ENCODE measurements at regions not wholly inside any gene's neighbourhood (a gene's known extent, or its start where the extent isn't known, plus 50 kb on each side); places are given as distances from the start of the nearest gene placed in this dataset.
"Not testable (repeated sequence)": the region's sequence is repeated elsewhere in the genome, so short reads cannot be mapped to it uniquely, and the experiment has no call there.

DNA sequence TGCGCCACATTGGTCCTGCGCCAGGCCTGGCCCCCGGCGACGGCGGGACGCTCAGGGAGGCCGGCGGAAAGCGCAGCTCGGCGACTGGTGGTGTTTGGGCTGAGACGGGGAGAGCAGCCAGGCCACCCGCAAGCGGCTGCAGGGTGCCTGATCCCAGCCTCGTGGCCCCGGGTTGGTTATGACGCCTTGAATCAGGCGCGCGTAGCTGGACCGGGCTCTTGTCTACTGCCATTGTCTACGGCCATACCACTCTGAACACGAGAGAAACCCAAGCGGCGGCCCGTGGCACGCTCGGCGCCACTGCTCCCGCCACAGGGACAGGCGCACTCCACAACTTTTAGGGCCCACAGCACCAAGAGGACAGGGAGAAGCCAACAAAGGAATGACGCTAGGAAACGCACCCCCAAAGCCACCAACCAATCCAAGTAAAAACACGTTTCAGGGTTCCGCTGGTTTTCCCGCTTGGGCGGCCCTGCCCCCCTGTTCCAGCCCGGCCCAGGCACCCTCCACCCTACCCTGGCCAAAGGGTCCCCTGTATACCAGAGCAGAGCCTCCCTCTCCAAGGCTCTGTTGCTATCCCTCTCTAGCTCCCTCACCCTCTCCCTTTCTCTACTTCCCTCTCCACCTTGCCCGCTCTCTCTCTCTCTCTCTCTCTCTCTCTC lies 1849.3 kb upstream of the DEFB115 start:
- no peaks in the 10 kb centered on the region for H3K27me3 ChIP-seq (ENCODE audit: control insufficient read depth, insufficient read depth, low read length)
- H3K9ac ChIP-seq (ENCODE audit: low read length), result no peak overlapping the region
- H3K27ac ChIP-seq (ENCODE audit: low read depth, low read length), result no peak overlapping the region
- H3K36me3 ChIP-seq (ENCODE audit: control insufficient read depth, insufficient read depth, low read length), result no peaks in the 10 kb centered on the region
- peaks cover 65% of the 10 kb centered on the region for H3K9me3 ChIP-seq (ENCODE audit: control insufficient read depth, insufficient read depth, low read depth, low read length)
- no peaks in the 10 kb centered on the region for H3K4me1 ChIP-seq (ENCODE audit: control insufficient read depth, insufficient read depth, low read length)
- no peak overlapping the region for H3K4me3 ChIP-seq (ENCODE audit: low read depth, low read length)

DNA sequence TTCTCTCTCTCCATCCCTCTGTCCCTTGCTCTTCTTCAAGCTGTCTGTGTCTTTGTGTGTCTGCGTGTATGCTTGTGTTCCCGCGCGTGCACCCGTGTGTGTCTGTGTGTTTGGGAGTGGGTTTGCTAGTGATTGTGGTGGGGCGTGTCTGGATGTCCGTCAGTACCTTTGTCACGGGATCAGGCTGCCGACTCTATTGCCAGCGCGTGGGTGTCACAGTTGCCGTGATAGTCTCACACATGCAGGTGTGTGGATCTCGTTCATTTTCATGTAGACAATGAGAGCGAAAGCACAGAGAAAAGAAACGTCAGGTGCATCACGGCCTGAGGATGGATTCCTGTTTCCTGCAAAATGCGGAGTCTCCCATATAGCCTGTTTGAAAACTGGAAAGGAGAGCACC lies 1848.8 kb upstream of the DEFB115 start:
- not testable (repeated sequence) for H3K27me3 ChIP-seq (ENCODE audit: control insufficient read depth, insufficient read depth, low read length); H3K4me3 ChIP-seq (ENCODE audit: low read depth, low read length); H3K27ac ChIP-seq (ENCODE audit: low read depth, low read length); H3K36me3 ChIP-seq (ENCODE audit: control insufficient read depth, insufficient read depth, low read length); H3K4me1 ChIP-seq (ENCODE audit: control insufficient read depth, insufficient read depth, low read length); H3K9ac ChIP-seq (ENCODE audit: low read length)
- peaks cover 65% of the 10 kb centered on the region for H3K9me3 ChIP-seq (ENCODE audit: control insufficient read depth, insufficient read depth, low read depth, low read length)

DNA sequence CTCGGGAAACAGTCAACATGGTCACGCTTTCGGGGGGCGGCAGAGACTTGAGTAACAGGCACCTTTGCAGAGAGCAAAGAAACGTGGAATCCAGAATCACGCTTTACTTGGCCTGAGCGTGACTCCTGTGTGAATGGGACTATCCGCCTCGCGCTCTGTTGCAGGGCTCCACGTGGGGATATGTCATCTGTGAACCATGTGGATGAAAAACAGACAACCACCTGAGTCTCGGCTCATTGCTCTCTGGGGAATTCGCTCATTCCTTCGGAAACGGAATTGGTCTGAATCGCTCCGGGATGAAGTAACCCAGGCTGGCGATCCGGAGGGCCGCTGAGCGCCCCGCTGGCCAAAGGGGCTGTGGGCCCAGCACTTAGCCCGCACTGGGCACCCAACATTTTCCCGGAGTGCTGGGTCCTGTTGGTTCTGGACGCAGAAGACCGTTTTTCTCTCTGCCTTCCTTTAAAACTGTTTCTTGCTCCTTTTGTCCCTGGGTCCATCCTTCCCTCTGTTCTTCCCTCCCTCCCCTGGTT lies 1848.2 kb upstream of the DEFB115 start:
- not testable (repeated sequence) for H3K4me3 ChIP-seq (ENCODE audit: low read depth, low read length); H3K9ac ChIP-seq (ENCODE audit: low read length); H3K27ac ChIP-seq (ENCODE audit: low read depth, low read length); H3K27me3 ChIP-seq (ENCODE audit: control insufficient read depth, insufficient read depth, low read length); H3K36me3 ChIP-seq (ENCODE audit: control insufficient read depth, insufficient read depth, low read length); H3K4me1 ChIP-seq (ENCODE audit: control insufficient read depth, insufficient read depth, low read length)
- H3K9me3 ChIP-seq (ENCODE audit: control insufficient read depth, insufficient read depth, low read depth, low read length), result peaks cover 65% of the 10 kb centered on the region

GRCh38 chr20:29409833-29410805 lies 1847.3 kb upstream of the DEFB115 start:
- Histone ChIP-seq H3K27me3 (ENCODE audit: control insufficient read depth, insufficient read depth, low read length) (no peaks in the 10 kb centered on the region), H3K9ac (ENCODE audit: low read length) (no peak overlapping the region), H3K9me3 (ENCODE audit: control insufficient read depth, insufficient read depth, low read depth, low read length) (peaks cover 58% of the 10 kb centered on the region), H3K27ac (ENCODE audit: low read depth, low read length) (no peak overlapping the region), H3K4me3 (ENCODE audit: low read depth, low read length) (no peak overlapping the region), H3K4me1 (ENCODE audit: control insufficient read depth, insufficient read depth, low read length) (no peaks in the 10 kb centered on the region), H3K36me3 (ENCODE audit: control insufficient read depth, insufficient read depth, low read length) (no peaks in the 10 kb centered on the region)

GRCh38 chr20:29410806-29411457 lies 1846.5 kb upstream of the DEFB115 start:
- H3K27ac ChIP-seq (ENCODE audit: low read depth, low read length), result no peak overlapping the region
- H3K9me3 ChIP-seq (ENCODE audit: control insufficient read depth, insufficient read depth, low read depth, low read length), result peaks cover 57% of the 10 kb centered on the region
- H3K9ac ChIP-seq (ENCODE audit: low read length), result no peak overlapping the region
- H3K36me3 ChIP-seq (ENCODE audit: control insufficient read depth, insufficient read depth, low read length), result no peaks in the 10 kb centered on the region
- H3K4me3 ChIP-seq (ENCODE audit: low read depth, low read length), result no peak overlapping the region
- no peaks in the 10 kb centered on the region for H3K4me1 ChIP-seq (ENCODE audit: control insufficient read depth, insufficient read depth, low read length)
- H3K27me3 ChIP-seq (ENCODE audit: control insufficient read depth, insufficient read depth, low read length), result no peaks in the 10 kb centered on the region

- peaks cover 59% of the 10 kb centered on the region for H3K9me3 ChIP-seq (ENCODE audit: control insufficient read depth, insufficient read depth, low read depth, low read length)
- not testable (repeated sequence) for H3K9ac ChIP-seq (ENCODE audit: low read length); H3K27ac ChIP-seq (ENCODE audit: low read depth, low read length); H3K27me3 ChIP-seq (ENCODE audit: control insufficient read depth, insufficient read depth, low read length); H3K36me3 ChIP-seq (ENCODE audit: control insufficient read depth, insufficient read depth, low read length); H3K4me3 ChIP-seq (ENCODE audit: low read depth, low read length); H3K4me1 ChIP-seq (ENCODE audit: control insufficient read depth, insufficient read depth, low read length)
Measured at GRCh38 chr20:29411458-29411820, 1846.0 kb upstream of the DEFB115 start.

DNA sequence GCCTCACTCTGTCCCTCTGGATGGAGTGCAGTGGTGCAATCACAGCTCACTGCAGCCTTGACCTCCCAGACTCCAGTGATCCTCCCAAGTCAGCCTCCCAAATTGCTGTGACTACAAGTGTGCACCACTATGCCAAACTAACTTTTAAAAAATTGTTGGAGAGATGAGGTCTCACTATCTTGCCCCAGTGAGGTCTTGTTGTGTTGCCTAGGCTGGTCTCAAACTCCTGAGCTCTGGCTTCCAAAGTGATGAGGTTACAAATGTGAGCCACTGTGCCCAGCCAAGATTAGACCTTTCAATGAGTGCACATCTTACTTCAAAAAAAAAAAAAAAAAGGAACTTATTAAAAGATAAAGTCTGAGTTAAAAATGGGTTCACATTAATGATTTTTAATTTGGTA lies 1838.1 kb upstream of the DEFB115 start:
- no peak overlapping the region for H3K27ac ChIP-seq (ENCODE audit: low read depth, low read length)
- H3K9me3 ChIP-seq (ENCODE audit: control insufficient read depth, insufficient read depth, low read depth, low read length), result peaks cover 51% of the 10 kb centered on the region; the same call in 1 of the 2 replicates
- H3K4me3 ChIP-seq (ENCODE audit: low read depth, low read length), result no peak overlapping the region
- no peaks in the 10 kb centered on the region for H3K4me1 ChIP-seq (ENCODE audit: control insufficient read depth, insufficient read depth, low read length)
- H3K27me3 ChIP-seq (ENCODE audit: control insufficient read depth, insufficient read depth, low read length), result no peaks in the 10 kb centered on the region
- no peaks in the 10 kb centered on the region for H3K36me3 ChIP-seq (ENCODE audit: control insufficient read depth, insufficient read depth, low read length)
- no peak overlapping the region for H3K9ac ChIP-seq (ENCODE audit: low read length)

GRCh38 chr20:29427201-29428060 lies 1830.0 kb upstream of the DEFB115 start:
- Histone ChIP-seq H3K9ac (ENCODE audit: low read length) (no peak overlapping the region), H3K27ac (ENCODE audit: low read depth, low read length) (no peak overlapping the region)

DNA sequence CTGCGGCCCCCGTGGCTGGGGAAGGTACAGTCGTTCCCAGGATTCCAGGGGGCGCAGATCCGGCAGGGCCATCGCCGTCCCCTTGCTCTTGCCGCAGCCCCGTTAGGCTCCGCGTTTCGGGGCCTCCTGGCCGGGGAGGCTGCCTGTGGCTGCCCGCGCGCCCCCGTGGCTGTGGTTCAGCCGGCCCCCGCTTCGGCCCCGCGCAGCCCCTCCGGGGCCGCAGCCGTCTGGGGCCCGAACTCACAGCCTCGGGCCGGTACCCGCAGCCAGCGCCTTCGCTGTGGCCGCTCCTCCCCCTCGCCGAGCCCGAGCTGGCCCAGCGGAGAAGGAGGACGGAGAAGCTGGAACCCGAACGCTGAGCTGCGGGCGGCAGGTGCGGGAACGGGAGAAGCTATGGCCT lies 1826.9 kb upstream of the DEFB115 start:
- Histone ChIP-seq H3K4me3 (ENCODE audit: low read depth, low read length) (no peak overlapping the region), H3K4me1 (ENCODE audit: control insufficient read depth, insufficient read depth, low read length) (no peaks in the 10 kb centered on the region), H3K9me3 (ENCODE audit: control insufficient read depth, insufficient read depth, low read depth, low read length) (peaks cover 7% of the 10 kb centered on the region; the same call in 1 of the 2 replicates), H3K9ac (ENCODE audit: low read length) (no peak overlapping the region), H3K27ac (ENCODE audit: low read depth, low read length) (no peak overlapping the region), H3K36me3 (ENCODE audit: control insufficient read depth, insufficient read depth, low read length) (no peaks in the 10 kb centered on the region), H3K27me3 (ENCODE audit: control insufficient read depth, insufficient read depth, low read length) (no peaks in the 10 kb centered on the region)

More at GRCh38 chr20:29427201-29428060, 1830.0 kb upstream of the DEFB115 start:
- Histone ChIP-seq H3K4me1 (ENCODE audit: control insufficient read depth, insufficient read depth, low read length) (no peaks in the 10 kb centered on the region), H3K9me3 (ENCODE audit: control insufficient read depth, insufficient read depth, low read depth, low read length) (peaks cover 13% of the 10 kb centered on the region; the same call in 1 of the 2 replicates), H3K4me3 (ENCODE audit: low read depth, low read length) (no peak overlapping the region), H3K36me3 (ENCODE audit: control insufficient read depth, insufficient read depth, low read length) (no peaks in the 10 kb centered on the region), H3K27me3 (ENCODE audit: control insufficient read depth, insufficient read depth, low read length) (no peaks in the 10 kb centered on the region)

- H3K36me3 ChIP-seq (ENCODE audit: control insufficient read depth, insufficient read depth, low read length); H3K27me3 ChIP-seq (ENCODE audit: control insufficient read depth, insufficient read depth, low read length); H3K27ac ChIP-seq (ENCODE audit: low read depth, low read length); H3K4me1 ChIP-seq (ENCODE audit: control insufficient read depth, insufficient read depth, low read length); H3K9ac ChIP-seq (ENCODE audit: low read length); H3K4me3 ChIP-seq (ENCODE audit: low read depth, low read length): not testable (repeated sequence)
- H3K9me3 ChIP-seq (ENCODE audit: control insufficient read depth, insufficient read depth, low read depth, low read length), result peaks cover 46% of the 10 kb centered on the region; the same call in 1 of the 2 replicates
Measured at GRCh38 chr20:29440721-29441120, 1816.7 kb upstream of the DEFB115 start.
